CMK (cell line): ENCODE measurements at regions not wholly inside any gene's neighbourhood (a gene's known extent, or its start where the extent isn't known, plus 50 kb on each side); places are given as distances from the start of the nearest gene placed in this dataset.

Experiments
- DNase-seq: peaks from one replicate; pipeline ENCODE4 v3.0.0-alpha.2; 2010; ENCODE audit warnings: low read depth

DNA sequence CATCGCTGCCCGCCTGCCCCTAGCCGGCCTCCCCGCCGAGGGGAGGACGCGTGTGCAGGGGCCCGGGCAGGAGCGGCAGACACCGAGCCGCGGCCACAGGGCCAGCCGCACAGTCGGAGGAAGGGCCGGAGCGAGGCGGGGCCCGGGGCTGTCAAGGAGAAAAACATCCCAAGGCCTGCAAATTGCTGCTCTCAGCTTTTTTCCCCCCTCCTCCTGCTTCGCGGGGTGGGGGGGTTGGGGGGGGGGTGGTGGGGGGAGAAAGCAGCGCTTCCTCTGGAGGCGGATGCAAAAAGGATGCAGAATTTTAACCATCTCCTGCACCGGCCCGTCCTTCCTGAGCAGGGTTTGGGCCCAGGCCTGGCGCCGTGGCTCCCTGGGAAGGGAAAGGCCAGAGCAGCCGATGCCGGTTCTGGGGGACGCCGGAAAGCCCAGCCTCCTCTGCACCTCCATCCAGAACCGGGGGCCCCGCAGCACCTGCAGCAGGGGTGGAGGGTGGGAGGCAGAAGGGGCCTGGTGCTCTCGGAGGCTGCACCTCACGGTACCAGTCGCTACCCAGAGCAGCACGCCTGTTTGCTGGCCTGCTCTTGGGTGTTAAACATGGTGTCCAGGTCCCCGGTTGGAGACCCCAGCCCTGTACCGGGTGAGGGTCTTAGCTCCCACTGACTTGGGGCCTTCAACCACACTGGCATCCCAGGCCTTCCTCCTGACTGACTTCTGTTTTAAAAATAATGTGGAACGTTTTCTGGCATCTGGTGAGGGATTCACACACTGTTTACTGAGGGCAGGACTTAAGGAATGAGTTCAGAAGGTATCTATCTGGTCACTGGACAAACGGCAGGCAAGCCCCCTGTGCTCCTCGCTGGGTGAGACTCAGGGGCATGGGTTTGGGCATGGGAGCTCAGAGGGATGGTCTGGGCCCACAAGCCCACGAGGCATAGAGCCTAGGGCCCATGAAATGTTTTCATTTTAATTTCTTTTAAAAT lies 77.4 kb upstream of the WNT7B start:
- DNase-seq, result no peak

DNA sequence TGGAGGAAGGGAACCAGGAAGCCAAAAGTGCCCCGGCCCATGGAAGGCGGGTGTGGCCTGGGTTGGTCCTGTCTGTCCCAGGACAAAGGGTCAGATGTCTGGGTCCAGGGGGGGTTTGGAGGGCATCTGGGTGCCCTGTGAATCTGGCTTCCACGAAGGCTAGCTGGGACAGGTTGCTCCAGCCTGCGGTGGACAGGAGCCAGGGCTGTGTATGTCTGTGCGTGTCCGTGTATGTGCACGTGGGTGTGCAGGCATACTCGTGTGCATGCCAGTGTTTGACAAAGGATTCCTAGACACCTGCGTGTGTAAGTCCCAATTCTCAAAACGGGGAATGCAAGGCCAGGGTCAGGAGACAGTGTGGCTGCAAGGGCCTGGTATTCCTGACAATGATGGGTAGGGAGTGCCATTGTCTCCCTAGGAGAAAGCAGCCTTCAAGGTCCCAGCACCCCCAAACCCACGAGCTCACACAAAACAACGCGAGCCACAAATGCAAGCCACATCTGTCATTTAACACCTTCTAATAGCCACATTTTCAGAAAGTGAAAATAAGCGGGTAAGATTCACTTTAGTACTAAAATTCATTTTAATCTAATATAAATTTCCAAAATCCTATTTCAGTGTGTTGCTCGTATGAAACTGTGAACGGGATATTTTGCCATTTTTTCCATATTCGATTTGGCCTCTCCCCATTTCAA lies 78.4 kb upstream of the WNT7B start:
- no peak for DNase-seq

DNA sequence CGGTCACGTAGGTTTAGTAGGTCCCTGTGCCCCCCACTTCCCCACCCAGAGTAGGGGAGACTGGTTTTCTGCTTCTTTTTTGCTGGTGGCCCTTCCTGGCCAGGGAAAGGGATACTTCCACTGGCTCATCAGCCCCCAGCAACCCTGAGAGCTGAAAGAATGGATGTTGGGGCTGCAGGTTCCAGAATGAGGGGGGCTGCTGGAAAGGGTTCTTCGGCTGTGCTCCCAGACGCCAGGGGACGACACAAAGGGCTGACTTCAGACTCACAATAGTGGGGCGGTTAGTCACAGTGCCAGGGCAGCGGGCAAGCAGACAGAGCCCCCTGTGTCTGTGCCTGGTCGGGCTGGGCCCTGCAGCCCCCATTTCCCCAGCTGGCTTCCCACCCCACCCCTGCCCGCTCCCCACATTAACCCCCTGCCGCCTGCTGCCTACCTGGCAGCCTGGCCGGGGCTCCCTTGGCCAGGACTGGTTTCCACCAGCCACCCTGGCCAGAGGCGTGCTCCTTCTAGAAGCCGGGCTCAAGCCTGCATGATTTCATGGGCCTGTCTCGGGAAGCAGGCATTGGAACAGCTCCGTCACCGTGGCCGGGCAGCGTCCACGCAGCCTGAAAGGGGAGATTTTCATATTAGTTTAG lies 79.1 kb upstream of the WNT7B start:
- no peak for DNase-seq

DNA sequence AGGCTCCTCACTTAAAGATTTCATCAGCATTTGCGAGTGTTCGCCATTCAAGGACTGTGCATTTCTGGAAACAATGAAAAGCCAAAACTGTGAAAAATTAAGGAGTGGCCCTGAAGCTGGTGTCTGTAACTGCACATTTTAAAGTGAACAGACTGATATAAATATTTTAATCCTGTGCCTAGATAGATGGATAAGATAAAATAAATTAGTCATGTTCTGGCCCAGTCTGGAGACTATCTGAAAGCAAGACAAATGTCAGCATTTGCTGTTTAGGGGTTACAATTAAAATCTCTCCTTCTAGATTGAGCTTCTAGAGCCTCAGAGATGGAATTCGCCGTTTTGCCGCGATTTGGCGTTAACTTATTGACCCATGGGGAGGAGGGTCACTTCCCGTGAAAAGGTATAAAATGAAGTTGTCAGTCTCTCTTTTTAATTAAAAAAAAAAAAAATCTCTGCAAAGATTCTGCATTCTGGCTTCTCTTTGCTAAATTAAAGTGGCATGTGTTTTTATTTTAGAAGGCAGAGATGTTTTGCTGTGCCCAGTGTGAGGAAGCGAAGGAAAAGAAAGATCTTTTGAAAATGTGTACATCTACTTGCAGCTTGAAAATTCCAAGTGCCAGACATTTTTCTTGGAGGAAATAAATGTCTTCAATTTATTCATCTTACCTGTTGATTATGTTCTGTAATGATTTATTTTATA lies 79.7 kb upstream of the WNT7B start:
- no peak for DNase-seq

DNA sequence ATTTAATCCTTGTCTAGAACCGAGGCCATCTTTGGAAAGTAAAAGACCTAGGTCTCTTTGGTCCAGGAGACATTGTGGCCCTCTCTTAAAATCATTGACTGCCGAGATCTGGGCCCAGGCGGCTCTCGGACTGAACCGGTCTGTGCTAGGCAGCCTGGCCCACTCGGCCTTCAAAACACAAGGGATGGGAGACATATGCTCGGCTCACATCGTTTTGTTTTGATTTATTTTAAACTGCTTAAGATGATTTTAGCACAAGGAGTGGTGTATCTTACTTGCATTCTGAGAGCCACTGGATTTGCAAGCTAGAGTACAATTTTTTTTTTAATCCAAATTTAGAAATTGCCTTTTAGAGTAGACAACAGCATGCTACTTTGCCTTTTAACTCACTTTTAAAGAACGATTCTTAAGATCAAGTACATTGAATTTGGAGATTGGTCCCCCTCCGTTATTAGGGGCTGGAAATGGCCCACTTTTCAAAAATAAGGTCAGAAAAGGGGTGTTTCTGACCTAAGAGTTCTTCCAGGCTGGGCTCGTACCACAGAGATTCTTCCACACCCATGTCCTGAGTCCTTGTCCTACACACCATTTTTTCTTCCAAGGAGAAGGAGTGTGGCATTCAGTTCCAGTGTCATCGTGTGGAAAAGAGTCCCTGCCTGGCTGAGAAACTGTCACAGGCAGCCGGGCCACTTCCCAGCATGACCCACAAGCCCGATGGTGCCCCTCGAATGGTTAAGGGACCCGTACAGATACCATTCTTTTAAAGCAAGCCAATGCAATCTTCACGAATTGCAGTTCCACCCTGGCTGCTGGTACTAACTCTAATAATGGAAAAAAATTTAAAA lies 80.5 kb upstream of the WNT7B start:
- DNase-seq, result no peak

DNA sequence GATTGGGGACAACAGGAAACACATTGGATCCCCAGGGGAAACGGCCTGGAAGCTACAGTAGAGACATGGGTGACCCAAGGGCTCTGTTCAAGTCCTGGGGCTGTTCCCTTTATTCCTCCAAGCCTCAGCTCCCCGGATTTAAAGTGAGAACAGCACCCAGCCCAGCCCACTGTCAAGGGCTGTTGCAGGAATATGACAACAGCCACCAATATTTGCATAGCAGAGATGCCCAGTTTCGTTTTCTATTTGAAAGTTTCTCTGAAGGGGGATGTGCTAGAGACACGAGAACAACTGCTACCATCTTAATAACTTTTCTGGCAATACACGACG lies 81.1 kb upstream of the WNT7B start:
- DNase-seq, result no peak

DNA sequence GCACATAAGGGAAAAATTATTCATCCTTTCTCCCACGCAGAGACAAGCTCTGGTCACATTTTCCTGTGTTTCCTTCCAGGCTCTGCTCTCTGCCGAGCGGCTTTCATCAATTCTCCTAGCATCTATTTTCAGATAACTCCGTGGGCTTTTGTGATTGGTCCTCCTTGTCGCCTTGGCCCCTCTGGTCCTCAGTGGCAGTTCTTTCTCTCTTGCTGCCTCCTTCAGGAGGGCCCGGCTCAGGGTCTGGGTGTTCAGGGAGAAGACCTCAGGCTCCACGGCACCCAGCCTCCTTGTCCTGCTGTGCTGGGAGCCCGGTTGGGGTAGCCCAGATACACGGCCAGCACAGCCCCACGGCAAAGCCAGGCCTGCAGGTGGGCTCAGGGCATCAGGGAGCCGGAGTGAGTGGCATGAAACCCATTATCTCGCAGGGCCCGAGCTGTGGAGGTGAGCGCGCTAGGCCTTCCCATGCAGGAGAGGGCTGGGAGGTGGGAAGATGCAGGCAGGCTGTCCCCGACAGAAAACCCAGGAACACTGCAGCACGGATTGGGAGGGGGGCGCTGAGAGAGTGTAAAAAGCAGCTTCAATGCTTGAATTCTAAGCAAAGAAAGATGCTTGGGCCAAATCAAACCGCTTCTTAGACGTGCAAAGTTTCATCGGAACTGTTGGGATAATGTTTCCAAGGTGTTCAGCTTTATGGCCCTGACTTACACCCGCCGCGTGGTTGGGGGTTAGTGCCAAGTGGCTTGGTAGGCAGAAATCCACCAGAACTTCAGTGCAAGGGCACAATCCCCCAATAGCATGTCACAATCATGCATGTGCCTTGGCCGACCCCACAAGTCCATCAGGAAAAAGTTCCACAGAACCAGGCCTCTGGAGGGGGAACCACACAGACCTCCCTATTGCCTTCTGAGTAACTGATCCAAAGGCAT lies 81.9 kb upstream of the WNT7B start:
- no peak for DNase-seq

DNA sequence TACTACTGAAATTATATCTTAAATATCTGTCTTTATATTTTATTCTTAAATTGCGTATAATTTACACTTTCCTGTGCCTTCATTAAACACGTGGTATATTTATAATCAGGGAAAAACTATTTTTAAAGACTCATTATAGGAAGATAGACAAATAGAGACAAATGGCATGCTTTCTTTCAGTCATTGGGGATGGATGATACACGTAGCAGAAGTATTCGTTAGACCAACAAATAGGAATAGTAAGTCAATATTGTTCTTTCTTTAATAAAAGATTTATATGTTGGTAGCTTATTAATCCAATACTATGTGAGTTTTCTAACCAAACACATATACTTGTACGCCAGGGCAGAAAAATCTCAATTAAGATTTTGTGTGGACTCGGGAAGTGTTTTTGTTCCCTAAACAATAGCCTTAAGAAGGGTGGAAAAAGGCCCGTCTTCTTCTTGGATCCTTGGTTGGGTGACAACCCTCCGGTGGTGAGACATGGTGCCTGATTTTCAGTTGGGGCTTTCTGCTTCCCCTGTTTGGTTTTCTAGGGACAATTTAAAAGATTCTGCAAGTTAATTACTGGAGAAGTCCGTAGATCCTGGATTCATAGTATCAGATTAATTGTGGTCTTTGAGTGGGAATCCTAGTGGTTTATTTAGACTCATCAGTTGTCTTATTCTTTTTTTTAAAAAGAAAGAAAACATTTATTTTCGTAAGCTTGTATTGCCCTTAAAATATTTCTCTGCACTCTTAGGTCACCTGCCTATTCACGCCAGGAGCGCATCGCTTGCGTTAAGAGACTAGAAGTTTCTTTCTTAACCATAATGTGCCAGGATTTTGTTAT lies 83.5 kb upstream of the WNT7B start:
- no peak for DNase-seq

DNA sequence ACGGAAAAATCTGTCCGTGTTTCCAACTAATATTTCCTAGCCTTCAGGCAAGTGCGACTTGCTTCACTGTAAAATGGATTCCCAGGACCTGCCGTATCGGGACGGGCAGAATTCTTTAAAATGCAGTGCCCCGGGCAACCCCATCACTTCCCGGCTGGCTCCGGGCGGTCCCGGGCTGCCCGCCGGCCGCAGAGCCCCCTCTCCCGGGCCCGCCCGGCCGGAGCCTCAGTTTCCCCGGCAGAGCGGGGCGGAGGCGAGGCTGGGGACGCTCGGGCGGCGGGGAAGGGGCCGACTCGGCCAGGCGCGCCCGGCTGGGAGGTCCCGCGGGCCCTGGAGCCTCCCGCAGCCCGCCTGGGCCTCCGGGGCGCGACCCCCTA lies 84.2 kb upstream of the WNT7B start:
- DNase-seq, result no peak

DNA sequence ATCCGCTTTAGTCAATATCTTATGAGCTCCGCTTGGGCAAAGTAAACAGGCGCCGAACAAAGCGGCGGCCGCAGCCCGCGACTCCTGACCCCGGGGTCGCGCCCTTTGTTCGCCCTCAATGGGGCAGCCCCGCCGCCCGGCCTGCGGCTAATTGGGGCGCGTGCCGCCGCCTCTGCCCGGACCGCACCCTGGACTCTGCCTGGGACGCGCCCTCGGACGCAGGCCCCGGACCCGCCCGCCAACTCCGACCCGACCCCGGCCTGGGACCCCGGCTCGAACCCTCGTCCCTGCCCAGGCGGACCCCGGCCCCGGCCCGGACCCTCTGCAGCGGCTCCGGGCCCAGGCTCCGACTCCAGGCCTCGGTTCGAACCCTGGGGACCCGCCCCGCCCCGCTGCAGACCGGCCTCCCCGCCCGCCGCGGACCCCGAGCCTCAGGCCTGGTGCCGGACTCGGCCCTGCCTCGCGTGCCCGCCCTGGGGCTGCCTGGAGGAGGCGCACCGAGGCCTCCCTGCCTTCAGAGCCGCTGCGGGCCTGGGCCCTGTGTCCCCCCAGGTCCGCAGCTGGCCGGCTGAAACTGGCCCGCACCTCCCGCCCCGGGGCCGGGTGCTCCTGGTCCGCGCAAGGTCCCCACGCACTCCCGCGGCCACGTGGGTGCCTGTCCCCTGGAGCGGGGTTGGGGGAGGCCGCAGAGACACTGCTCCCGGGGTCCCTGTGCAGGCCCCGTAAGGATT lies 84.7 kb upstream of the WNT7B start:
- DNase-seq, result no peak

DNA sequence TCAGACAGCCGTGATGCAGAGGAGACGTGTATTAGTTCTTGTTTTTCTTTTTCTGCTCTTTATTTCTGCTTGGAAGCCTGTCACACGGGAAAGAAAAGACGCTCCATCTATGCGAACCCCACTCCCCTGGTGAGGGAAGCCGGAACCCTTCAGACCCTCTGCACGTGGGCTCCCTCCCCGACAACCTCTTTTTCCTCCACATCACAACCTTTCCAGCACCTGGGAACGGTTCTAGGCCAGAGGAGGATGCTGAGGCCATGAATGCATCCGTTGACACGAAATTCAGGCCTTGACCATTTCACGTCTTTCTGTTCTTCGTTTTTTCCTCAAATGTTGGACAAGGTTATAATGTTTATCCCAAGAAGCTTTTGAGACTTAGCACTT lies 85.3 kb upstream of the WNT7B start:
- DNase-seq, result no peak

DNA sequence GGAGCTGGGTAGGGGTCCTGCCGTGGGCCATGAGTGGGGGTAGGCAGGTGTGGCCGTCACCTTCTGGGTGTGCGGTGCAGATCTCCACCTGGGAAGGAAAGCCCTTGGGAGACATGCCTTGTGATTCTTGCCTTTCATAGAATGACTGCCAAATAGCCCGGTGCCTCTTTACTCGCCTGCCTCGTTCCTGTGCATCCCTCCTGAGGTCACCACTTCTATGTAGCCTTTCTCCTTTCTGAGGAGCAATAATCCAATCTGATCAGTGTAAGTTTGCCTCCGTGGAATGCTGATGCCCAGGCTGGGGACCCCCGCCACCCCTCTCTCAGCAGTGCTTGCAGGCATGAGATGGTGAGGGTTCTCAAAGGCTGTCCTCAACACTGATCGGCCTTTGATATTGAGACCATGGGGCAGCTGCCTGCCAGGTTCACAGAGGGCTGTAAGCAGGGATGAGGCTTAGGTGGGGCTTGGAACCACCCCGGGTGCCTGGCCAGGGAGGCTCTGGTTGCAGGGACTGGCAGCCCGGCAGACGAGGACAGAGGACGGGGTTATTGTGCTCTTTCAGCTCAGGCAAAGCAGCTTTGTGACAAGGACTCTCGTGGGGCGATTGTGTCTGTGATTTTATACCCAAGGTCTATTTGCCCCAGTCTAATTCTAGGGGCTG lies 86.1 kb upstream of the WNT7B start:
- no peak for DNase-seq

DNA sequence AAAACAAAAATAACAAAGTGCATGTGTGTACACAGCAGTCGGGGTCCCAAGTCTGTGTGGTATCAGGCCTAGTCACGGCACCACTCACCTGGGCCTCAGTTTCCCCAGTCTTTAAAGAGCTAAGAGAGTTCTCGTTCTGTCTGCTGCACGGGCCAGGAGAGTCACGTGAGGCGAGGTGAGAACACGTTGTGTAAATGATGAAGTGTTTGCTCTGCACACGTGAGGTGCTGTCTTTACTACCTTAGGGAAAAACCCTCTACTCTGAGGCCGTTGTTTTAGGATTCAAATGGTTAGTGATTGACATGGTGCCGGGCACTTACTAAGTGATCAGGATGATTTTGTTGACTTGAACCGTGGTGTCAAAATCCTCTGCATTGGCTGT lies 86.5 kb upstream of the PPARA start:
- no peak for DNase-seq

DNA sequence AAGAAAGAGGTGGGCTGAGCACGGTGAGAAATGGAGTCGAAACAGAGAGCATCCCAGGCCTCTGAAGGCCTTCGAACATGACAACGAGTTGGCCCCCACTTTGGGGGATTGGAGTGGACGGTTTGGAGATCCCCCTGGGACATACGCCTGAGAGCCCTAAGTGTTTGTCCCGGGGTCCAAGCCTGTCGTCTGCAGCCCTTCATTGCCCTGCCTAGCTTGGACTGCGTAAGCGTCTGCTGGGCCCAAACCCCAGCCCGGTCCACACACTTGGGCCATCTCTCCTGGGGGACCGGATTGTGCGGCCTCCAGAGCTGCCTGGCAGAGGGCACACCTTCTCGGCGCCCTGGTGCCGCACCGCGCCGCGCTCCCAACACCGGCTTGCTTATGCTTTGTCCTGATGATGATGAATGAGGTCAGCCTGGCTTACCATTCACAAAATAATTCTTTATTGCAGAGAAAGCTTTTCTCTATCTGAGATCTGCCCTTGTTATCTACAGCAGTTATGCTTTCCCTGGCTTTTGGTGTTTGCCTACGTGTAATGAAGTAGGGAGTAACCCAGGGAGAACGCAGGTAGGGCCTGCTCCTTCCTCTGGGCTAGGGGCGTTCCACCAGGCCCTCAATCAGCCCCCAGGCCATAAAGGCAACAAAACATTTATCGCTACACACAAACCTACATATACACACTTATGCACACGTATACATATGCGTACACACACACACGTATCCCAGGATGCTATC lies 85.9 kb upstream of the PPARA start:
- DNase-seq, result no peak

DNA sequence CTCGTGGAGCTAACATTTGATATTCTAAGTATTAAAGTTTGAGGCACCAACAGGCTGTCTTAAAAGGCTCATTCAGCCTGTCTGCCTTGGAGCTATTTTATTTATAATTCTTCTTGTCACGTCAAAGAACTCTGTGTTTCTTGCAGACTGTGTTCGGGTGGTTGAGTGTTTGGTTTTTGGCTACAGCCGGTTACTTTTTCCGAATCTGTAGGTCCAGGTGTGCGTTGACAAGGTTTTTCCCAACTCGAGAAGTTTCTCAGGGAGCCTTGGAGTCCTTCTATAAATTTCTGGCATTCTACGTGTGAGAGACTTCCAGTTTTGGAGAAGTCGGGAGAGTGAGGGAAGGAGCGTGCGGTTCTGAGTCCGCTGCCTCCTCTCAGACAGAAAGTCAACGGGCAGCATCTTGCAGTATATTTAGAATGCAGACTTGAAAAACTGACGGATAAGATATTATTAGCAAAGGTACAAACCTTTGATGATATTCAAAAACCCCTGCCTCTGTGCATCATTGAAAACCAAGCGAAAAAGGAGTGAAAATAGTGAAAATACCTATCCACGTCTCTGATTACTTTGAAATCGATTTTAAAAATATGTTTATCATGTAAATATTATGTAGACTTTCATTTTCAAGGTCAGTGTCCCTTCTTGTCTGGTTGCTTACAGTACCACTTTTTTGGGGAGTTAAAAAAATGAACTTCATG lies 85.2 kb upstream of the PPARA start:
- no peak for DNase-seq

DNA sequence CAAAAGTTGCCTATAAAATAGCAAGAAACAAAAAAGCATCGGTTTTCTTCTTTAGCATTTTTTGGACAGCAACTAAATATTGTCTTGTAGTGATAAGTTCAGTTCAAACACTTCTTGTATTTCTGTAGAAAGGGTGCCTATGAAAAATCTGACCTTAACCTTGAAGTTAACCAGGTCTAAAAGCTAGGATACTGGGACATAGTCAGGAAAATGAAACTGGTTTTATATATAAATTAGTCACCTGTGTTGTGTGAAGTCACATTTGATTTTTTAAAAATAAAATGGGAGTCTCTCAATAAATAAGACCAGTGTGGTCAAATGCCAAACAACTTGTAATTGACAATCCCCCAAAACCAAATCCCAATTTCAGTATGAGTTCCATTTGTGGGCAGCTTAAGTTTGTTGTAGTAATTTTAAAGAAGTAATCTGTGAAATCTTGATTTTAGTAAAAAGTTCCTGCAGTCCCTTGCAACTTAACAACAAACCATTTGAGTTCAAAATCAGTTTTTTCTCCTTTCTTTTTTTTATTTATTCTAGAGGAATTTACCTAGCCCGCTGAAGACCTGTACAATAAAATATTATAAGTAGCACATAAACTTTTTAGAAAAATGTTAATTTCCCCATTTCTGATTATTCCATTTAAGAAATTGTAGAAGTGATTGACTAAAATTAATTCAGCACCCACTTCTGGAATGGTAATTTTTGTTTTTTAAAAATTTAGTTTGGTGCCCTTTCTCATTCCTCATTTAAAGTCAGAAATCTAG lies 84.5 kb upstream of the PPARA start:
- no peak for DNase-seq
